NCI-H510A (cell line): ENCODE measurements at regions not wholly inside any gene's neighbourhood (a gene's known extent, or its start where the extent isn't known, plus 50 kb on each side); places are given as distances from the start of the nearest gene placed in this dataset.
"Not testable (repeated sequence)": the region's sequence is repeated elsewhere in the genome, so short reads cannot be mapped to it uniquely, and the experiment has no call there.

ENCODE experiments used
- DNase-seq: peaks from one replicate; lab custom pipeline; 2025; lab: John Stamatoyannopoulos, UW

GRCh38 chr1:91605566-91605965 lies 104.9 kb downstream of the CDC7 start:
- no peak for DNase-seq

DNA sequence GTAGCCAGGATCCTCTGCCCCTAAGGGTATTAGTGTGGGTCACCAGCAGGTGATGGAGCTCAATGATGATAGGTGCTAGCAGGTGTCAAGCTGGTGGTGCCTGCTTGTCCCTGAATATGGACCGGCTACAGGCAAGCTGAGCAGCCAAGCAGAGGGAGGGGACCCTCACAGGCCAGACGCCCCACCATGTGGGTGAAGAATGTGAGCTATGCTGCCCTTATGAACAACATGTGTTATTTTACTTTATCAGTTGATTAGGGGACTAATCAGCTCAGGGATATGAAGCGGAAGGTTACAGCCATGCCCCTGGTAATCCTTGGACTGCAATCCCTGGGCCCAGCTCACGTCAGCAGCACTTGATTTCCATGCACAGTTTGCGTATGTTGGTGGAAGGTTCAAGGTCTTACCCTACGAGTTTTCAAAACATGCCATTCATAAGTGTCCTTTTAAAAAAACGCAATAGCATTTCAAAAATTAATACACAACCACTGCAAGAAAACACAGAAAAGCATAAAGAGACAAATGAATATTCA lies 106.0 kb downstream of the CDC7 start:
- DNase-seq: no peak

GRCh38 chr1:91607686-91608085 lies 107.0 kb downstream of the CDC7 start:
- not testable (repeated sequence) for DNase-seq

DNA sequence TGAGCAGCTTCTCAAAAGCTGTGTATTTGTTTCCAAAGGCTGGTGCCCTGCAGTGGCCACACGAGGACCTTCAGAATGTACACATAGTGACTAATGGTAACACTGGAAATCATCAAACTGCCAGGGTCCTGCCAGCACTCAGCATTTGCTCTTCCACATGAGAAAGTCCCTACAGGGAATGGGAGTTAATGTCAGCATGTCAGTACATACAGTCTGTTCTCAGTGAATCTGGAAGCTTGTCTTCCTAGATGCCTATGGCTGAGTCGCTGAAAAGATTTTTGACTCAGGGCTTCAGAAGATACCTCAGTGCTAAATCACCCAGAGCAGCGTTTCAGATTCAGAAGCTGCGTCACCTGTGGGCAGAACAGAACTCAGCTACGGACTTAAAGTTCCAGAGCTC lies 108.2 kb downstream of the CDC7 start:
- no peak for DNase-seq

DNA sequence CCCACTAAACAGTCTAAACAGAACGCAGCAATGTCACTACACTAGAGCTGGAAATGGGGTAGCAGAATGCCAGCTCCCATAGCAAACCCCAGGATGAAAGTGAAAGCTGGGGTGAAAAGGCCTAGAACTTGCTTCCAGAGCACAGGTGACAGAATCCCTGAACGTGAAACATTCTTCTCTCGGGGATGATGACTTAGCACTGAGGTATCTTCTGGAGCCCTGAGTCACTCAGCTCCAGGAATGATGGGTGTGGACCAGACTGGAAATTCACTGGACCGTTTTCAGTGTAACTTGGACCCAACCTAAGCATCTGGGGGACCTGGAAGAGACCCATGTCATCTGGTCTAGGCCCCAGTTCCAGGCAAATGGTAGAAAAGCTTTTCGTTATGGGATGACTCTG lies 108.9 kb downstream of the CDC7 start:
- no peak for DNase-seq

GRCh38 chr1:91610102-91610501 lies 109.5 kb downstream of the CDC7 start:
- DNase-seq: no peak

GRCh38 chr1:91610789-91611188 lies 110.1 kb downstream of the CDC7 start:
- no peak for DNase-seq

GRCh38 chr1:91611483-91611917 lies 110.8 kb downstream of the CDC7 start:
- no peak for DNase-seq

- DNase-seq: no peak
These were observed 112.9 kb downstream of the CDC7 start for GRCh38 chr1:91613595-91613994.

- no peak for DNase-seq
These were observed 116.1 kb downstream of the CDC7 start for GRCh38 chr1:91616712-91617111.

DNA sequence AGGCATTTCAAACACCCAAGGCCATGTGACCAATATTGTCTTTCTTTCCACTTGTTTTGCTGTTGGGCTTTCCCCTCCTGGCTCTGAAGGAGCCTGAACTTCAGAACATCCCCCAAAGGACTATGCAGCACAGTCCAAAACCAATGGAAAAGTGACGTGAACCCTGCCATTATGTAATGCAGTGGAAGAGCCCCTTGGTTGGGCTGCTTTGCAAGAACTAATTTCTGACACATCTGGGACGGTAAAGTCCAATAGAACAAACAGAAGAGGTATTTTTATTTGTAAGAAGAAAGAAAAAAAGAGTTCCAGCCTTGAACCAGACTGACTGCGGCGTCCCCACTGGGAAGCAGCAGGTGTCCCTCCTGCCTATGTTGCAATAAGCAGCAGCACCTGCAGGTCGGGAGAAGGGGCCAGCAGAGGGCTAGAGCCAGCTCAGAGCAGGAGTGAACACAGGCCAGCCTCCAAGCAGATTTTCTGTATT lies 116.7 kb downstream of the CDC7 start:
- peak; percentile 79 for DNase-seq

GRCh38 chr1:91619881-91620280 lies 119.2 kb downstream of the CDC7 start:
- no peak for DNase-seq

DNA sequence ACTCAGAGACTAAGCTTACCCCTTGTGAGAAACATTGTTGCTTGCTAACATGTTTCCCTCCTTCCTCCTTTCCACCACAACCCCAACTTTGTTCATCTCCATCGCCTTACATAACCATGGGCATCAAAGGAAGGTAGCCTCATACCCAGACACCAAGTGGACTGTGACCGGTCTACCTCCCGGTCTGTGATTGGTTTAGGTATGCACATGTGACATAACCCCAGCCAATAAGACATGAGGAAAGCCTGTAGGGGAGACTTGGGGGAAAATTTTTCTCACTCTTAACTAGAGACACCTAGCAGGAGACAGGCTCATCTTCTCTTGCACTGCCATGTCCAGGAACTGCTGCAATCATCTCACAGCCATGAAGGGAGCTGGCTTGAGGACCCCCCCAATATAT lies 120.7 kb downstream of the CDC7 start:
- no peak for DNase-seq

DNA sequence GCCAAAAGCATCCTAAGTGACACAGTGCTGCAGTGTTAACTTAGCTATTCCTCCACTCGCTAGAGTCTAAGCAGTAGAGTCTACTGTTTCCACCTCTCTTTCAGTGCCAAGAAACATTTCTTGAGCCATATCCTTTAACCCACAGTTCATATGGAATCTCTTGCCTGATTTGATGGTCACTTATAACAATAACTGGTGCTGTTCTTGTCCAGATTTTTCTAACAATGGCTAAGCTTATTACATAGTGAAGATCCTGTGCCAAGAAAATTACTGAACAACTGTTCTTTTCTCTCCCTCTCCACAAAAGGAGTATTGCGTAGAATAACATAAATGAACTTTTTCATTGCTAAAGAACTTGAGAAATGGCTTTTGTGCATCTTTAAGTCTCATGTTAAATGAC lies 121.3 kb downstream of the CDC7 start:
- no peak for DNase-seq

- DNase-seq: no peak
These were observed 122.0 kb downstream of the CDC7 start for GRCh38 chr1:91622616-91623015.

DNA sequence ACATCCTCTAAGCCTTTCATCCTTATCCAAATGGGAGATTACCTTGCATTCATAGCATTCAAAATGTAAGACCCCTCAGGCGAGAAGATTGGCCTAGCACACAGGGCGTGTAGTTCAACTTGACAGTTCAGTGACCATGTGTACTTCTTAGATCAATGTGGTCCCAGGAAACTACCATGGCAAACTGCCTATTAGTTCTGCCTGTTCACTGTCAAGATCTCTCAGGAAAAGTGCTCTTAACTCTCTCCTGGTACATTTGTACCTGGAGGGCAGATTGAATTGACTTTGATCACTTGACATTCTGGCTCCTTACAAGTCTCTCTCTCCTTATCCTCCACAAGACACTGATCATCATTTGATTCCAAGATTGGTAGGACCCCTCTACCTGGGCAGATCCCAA lies 122.4 kb downstream of the CDC7 start:
- no peak for DNase-seq

DNA sequence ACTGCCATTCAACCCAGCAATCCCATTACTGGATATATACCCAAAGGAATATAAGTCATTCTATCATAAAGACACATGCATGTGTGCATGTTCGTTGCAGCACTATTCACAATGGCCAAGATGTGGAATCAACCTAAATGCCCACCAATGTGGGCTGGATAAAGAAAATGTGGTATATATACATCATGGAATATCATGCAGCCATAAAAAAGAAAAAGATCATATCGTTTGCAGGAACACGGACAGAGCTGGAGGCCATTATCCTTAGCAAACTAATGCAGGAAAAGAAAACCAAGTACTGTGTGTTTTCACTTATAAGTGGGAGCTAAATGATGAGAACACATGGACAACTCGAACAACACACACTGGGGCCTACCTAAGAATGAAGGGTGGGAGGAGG lies 123.7 kb downstream of the CDC7 start:
- DNase-seq: no peak
